Prostate gland (tissue), 2 donors: ENCODE measurements at regions not wholly inside any gene's neighbourhood (a gene's known extent, or its start where the extent isn't known, plus 50 kb on each side); places are given as distances from the start of the nearest gene placed in this dataset.

Experiments used
- DNase-seq: peaks from one replicate; pipeline ENCODE4 v3.0.0-alpha.2; 2019; ENCODE audit warnings: low spot score
- H3K27ac ChIP-seq, 2 donors: fragments of 200-600 bp; sonication (generic); 2 replicates each; pipeline ENCODE4 v1.5.1; 2017 to 2019
- H3K27me3 ChIP-seq: fragments of 200-600 bp; sonication (generic); replicated peaks from 2 replicates; pipeline ENCODE4 v1.5.1; 2019; ENCODE audit not compliant: insufficient read depth
- H3K36me3 ChIP-seq, 2 donors: fragments of 200-600 bp; sonication (generic); 1 replicate in 1 of 2; 2 replicates in 1 of 2; pipeline versions ENCODE4 v1.5.1 to v1.8.1; 2017 to 2019
- H3K4me1 ChIP-seq: fragments of 200-600 bp; sonication (generic); replicated peaks from 2 replicates; pipeline ENCODE4 v1.5.1; 2019
- H3K4me3 ChIP-seq, 2 donors: fragments of 200-600 bp; sonication (generic); 2 replicates each; pipeline ENCODE4 v1.5.1; 2017 to 2019
- H3K9me3 ChIP-seq: fragments of 200-600 bp; sonication (generic); 2 replicates; pipeline ENCODE4 v1.5.1; 2017
- CTCF ChIP-seq, 4 experiments: fragments of 200-600 bp in 2 of 4; fragments of 450-650 bp in 2 of 4; sonication (generic) in 2 of 4; IDR thresholded peaks; 1 replicate in 3 of 4; 2 replicates in 1 of 4; pipeline ENCODE4 v1.5.1; 2016 to 2019; ENCODE audit warnings: antibody characterized with exemption in 4 of 4, mild to moderate bottlenecking in 2 of 4, moderate library complexity in 2 of 4
- POLR2A ChIP-seq: fragments of 450-650 bp; IDR thresholded peaks from one replicate; pipeline ENCODE4 v1.6.1; 2016; ENCODE audit warnings: antibody characterized with exemption, mild to moderate bottlenecking
- POLR2AphosphoS5 ChIP-seq: sonication (generic); formaldehyde crosslinking; IDR thresholded peaks from one replicate; pipeline ENCODE4 v1.6.1; 2017; ENCODE audit warnings: antibody characterized with exemption
- WGBS: methylation state at CpG from one replicate; pipeline ENCODE4 v1.1.5; 2018; 5-methylcytosine and 5-hydroxymethylcytosine counted together
- intact Hi-C: fragments of 100-400 bp; cut with DNase I; formaldehyde crosslinking; loops from one replicate; pipeline ENCODE4 v1.14.2; 2022

GRCh38 chr9:80326105-80326504 is 754.3 kb downstream of the TLE4 start:
- H3K9me3 ChIP-seq, result no peaks in the 10 kb centered on the region
- no peak overlapping the region for H3K27ac ChIP-seq
- H3K27me3 ChIP-seq, result no peaks in the 10 kb centered on the region
- intact Hi-C loops, result no loop called here
- no peak for DNase-seq
- no peaks in the 10 kb centered on the region for H3K4me1 ChIP-seq
- no peak overlapping the region for H3K4me3 ChIP-seq
- no peak for TF ChIP-seq POLR2AphosphoS5
- TF ChIP-seq POLR2A, result no peak
- no peak for TF ChIP-seq CTCF (IDR thresholded peaks at IDR 0.05)
- WGBS, result 98% methylated on average over 3 of the region's 3 CpGs
- no peaks in the 10 kb centered on the region for H3K36me3 ChIP-seq

- intact Hi-C loops, result no loop called here
- Histone ChIP-seq H3K36me3 (no peaks in the 10 kb centered on the region), H3K4me1 (no peaks in the 10 kb centered on the region), H3K27ac (no peak overlapping the region), H3K4me3 (no peak overlapping the region), H3K9me3 (no peaks in the 10 kb centered on the region), H3K27me3 (no peaks in the 10 kb centered on the region)
- TF ChIP-seq POLR2AphosphoS5 (no peak), CTCF (IDR thresholded peaks at IDR 0.05) (no peak), POLR2A (no peak)
- 58% methylated on average over 3 of the region's 3 CpGs for WGBS
- DNase-seq, result no peak
Measured at GRCh38 chr9:80320916-80321315, 749.2 kb downstream of the TLE4 start.

- TF ChIP-seq POLR2A (no peak), POLR2AphosphoS5 (no peak), CTCF (IDR thresholded peaks at IDR 0.05) (no peak)
- intact Hi-C loops, result no loop called here
- WGBS, result 53% methylated on average over 4 of the region's 4 CpGs
- DNase-seq, result no peak
- Histone ChIP-seq H3K4me1 (no peaks in the 10 kb centered on the region), H3K9me3 (no peaks in the 10 kb centered on the region), H3K4me3 (no peak overlapping the region), H3K36me3 (no peaks in the 10 kb centered on the region), H3K27ac (no peak overlapping the region), H3K27me3 (no peaks in the 10 kb centered on the region)
Measured at GRCh38 chr9:80320480-80320879, 748.7 kb downstream of the TLE4 start.

- intact Hi-C loops, result no loop called here
- Histone ChIP-seq H3K27me3 (no peaks in the 10 kb centered on the region), H3K9me3 (no peaks in the 10 kb centered on the region), H3K27ac (no peak overlapping the region), H3K4me3 (no peak overlapping the region), H3K4me1 (no peaks in the 10 kb centered on the region), H3K36me3 (no peaks in the 10 kb centered on the region)
- DNase-seq, result no peak
- 79% methylated on average over 1 of the region's 1 CpG for WGBS
- TF ChIP-seq CTCF (IDR thresholded peaks at IDR 0.05), result no peak
Measured at GRCh38 chr9:80305136-80305535, 733.4 kb downstream of the TLE4 start.

GRCh38 chr9:80294955-80295354 is 723.2 kb downstream of the TLE4 start:
- WGBS, result 83% methylated on average over 1 of the region's 1 CpG
- H3K27me3 ChIP-seq, result no peaks in the 10 kb centered on the region
- DNase-seq, result no peak
- H3K4me1 ChIP-seq, result no peaks in the 10 kb centered on the region
- H3K36me3 ChIP-seq, result no peaks in the 10 kb centered on the region
- H3K27ac ChIP-seq, result no peak overlapping the region
- H3K4me3 ChIP-seq, result no peak overlapping the region
- TF ChIP-seq POLR2AphosphoS5 (no peak), POLR2A (no peak), CTCF (IDR thresholded peaks at IDR 0.05) (no peak)
- intact Hi-C loops, result no loop called here
- H3K9me3 ChIP-seq, result no peaks in the 10 kb centered on the region
